Panc1 (cell line): ENCODE measurements at regions not wholly inside any gene's neighbourhood (a gene's known extent, or its start where the extent isn't known, plus 50 kb on each side); places are given as distances from the start of the nearest gene placed in this dataset.

Experiments
- POLR2AphosphoS5 ChIP-seq: IDR thresholded peaks from 2 replicates; pipeline ENCODE4 v1.6.1; 2012; ENCODE audit warnings: mild to moderate bottlenecking, low read depth, low read length, moderate library complexity
- SIN3A ChIP-seq: IDR thresholded peaks from 2 replicates; pipeline ENCODE4 v1.6.1; 2012; ENCODE audit warnings: low read depth, mild to moderate bottlenecking, low read length, moderate library complexity, borderline replicate concordance; ENCODE audit not compliant: insufficient read depth
- TF ChIP-seq, protein P1 (sequence below): fragments of 450-650 bp; IDR thresholded peaks from 2 replicates; pipeline ENCODE4 v1.5.1; 2017; ENCODE audit warnings: mild to moderate bottlenecking
- TF ChIP-seq, protein P2 (sequence below), 2 experiments: IDR thresholded peaks; 2 replicates each; pipeline ENCODE4 v1.6.1; 2011 to 2012; ENCODE audit warnings: low read depth in 2 of 2, control low read depth in 1 of 2, low read length in 1 of 2, mild to moderate bottlenecking in 1 of 2, moderate library complexity in 1 of 2; ENCODE audit not compliant: insufficient read depth in 1 of 2

GRCh38 chr13:34210341-34210740 is 392.4 kb downstream of the RFC3 start:
- TF ChIP-seq, protein P1, sequence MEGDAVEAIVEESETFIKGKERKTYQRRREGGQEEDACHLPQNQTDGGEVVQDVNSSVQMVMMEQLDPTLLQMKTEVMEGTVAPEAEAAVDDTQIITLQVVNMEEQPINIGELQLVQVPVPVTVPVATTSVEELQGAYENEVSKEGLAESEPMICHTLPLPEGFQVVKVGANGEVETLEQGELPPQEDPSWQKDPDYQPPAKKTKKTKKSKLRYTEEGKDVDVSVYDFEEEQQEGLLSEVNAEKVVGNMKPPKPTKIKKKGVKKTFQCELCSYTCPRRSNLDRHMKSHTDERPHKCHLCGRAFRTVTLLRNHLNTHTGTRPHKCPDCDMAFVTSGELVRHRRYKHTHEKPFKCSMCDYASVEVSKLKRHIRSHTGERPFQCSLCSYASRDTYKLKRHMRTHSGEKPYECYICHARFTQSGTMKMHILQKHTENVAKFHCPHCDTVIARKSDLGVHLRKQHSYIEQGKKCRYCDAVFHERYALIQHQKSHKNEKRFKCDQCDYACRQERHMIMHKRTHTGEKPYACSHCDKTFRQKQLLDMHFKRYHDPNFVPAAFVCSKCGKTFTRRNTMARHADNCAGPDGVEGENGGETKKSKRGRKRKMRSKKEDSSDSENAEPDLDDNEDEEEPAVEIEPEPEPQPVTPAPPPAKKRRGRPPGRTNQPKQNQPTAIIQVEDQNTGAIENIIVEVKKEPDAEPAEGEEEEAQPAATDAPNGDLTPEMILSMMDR: no peak
- TF ChIP-seq, protein P2, sequence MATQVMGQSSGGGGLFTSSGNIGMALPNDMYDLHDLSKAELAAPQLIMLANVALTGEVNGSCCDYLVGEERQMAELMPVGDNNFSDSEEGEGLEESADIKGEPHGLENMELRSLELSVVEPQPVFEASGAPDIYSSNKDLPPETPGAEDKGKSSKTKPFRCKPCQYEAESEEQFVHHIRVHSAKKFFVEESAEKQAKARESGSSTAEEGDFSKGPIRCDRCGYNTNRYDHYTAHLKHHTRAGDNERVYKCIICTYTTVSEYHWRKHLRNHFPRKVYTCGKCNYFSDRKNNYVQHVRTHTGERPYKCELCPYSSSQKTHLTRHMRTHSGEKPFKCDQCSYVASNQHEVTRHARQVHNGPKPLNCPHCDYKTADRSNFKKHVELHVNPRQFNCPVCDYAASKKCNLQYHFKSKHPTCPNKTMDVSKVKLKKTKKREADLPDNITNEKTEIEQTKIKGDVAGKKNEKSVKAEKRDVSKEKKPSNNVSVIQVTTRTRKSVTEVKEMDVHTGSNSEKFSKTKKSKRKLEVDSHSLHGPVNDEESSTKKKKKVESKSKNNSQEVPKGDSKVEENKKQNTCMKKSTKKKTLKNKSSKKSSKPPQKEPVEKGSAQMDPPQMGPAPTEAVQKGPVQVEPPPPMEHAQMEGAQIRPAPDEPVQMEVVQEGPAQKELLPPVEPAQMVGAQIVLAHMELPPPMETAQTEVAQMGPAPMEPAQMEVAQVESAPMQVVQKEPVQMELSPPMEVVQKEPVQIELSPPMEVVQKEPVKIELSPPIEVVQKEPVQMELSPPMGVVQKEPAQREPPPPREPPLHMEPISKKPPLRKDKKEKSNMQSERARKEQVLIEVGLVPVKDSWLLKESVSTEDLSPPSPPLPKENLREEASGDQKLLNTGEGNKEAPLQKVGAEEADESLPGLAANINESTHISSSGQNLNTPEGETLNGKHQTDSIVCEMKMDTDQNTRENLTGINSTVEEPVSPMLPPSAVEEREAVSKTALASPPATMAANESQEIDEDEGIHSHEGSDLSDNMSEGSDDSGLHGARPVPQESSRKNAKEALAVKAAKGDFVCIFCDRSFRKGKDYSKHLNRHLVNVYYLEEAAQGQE (IDR thresholded peaks at IDR 0.05; ENCODE audit: insufficient read depth in 1 of 2, low read depth in 2 of 2, low read length in 1 of 2): no peak
- TF ChIP-seq POLR2AphosphoS5 (no peak), SIN3A (no peak)
